CD1c-positive myeloid dendritic cell (primary cell): ENCODE measurements at regions not wholly inside any gene's neighbourhood (a gene's known extent, or its start where the extent isn't known, plus 50 kb on each side); places are given as distances from the start of the nearest gene placed in this dataset.
"Not testable (repeated sequence)": the region's sequence is repeated elsewhere in the genome, so short reads cannot be mapped to it uniquely, and the experiment has no call there.

Experiments
- DNase-seq: peaks from one replicate; pipeline ENCODE4 v3.0.0-alpha.2; 2016; ENCODE audit errors: extremely low spot score

- DNase-seq = no peak
Observed at GRCh38 chr12:128004383-128004938, 262.5 kb upstream of the TMEM132C start.

GRCh38 chr12:128007250-128007649 lies 259.7 kb upstream of the TMEM132C start:
- no peak for DNase-seq

- DNase-seq = no peak
Observed at GRCh38 chr12:128008341-128008740, 258.6 kb upstream of the TMEM132C start.

GRCh38 chr12:128009108-128009507 lies 257.9 kb upstream of the TMEM132C start:
- no peak for DNase-seq

GRCh38 chr12:128012110-128012509 lies 254.9 kb upstream of the TMEM132C start:
- DNase-seq = no peak

- DNase-seq = no peak
Observed at GRCh38 chr12:128015276-128015675, 251.7 kb upstream of the TMEM132C start.

- DNase-seq = no peak
Observed at GRCh38 chr12:128018067-128018466, 248.9 kb upstream of the TMEM132C start.

- no peak for DNase-seq
Observed at GRCh38 chr12:128019996-128020544, 246.9 kb upstream of the TMEM132C start.

GRCh38 chr12:128021561-128021960 lies 245.4 kb upstream of the TMEM132C start:
- no peak for DNase-seq

GRCh38 chr12:128025589-128026245 lies 241.3 kb upstream of the TMEM132C start:
- DNase-seq = no peak

- no peak for DNase-seq
Observed at GRCh38 chr12:128026696-128027574, 240.0 kb upstream of the TMEM132C start.

GRCh38 chr12:128033473-128033872 lies 233.5 kb upstream of the TMEM132C start:
- DNase-seq = no peak

- no peak for DNase-seq
Observed at GRCh38 chr12:128040971-128041370, 226.0 kb upstream of the TMEM132C start.

- DNase-seq = not testable (repeated sequence)
Observed at GRCh38 chr12:128042283-128042682, 224.7 kb upstream of the TMEM132C start.

GRCh38 chr12:128042825-128043224 lies 224.1 kb upstream of the TMEM132C start:
- DNase-seq = no peak

- DNase-seq = no peak
Observed at GRCh38 chr12:128043317-128043716, 223.7 kb upstream of the TMEM132C start.

- DNase-seq = no peak
Observed at GRCh38 chr12:128047266-128048060, 219.5 kb upstream of the TMEM132C start.

- DNase-seq = no peak
Observed at GRCh38 chr12:128052331-128052730, 214.6 kb upstream of the TMEM132C start.

- no peak for DNase-seq
Observed at GRCh38 chr12:128052777-128053176, 214.2 kb upstream of the TMEM132C start.

GRCh38 chr12:128055567-128055966 lies 211.4 kb upstream of the TMEM132C start:
- no peak for DNase-seq

GRCh38 chr12:128056136-128056801 lies 210.7 kb upstream of the TMEM132C start:
- no peak for DNase-seq
